ENCODE measurements at regions not wholly inside any gene's neighbourhood (a gene's known extent, or its start where the extent isn't known, plus 50 kb on each side); places are given as distances from the start of the nearest gene placed in this dataset.

- TF ChIP-seq EP300 (IDR thresholded peaks at IDR 0.05; ENCODE audit: borderline replicate concordance) (no peak), MAX (IDR thresholded peaks at IDR 0.05) (no peak)
Measured at GRCh38 chr1:121472017-121472416, 287.2 kb downstream of the SRGAP2C start.

All from Ishikawa (cell line).